LoVo (cell line): ENCODE measurements at regions not wholly inside any gene's neighbourhood (a gene's known extent, or its start where the extent isn't known, plus 50 kb on each side); places are given as distances from the start of the nearest gene placed in this dataset.
"Not testable (repeated sequence)": the region's sequence is repeated elsewhere in the genome, so short reads cannot be mapped to it uniquely, and the experiment has no call there.

ENCODE experiments used
- DNase-seq: peaks from one replicate; pipeline ENCODE4 v3.0.0-alpha.2; 2016; ENCODE audit warnings: low spot score

DNA sequence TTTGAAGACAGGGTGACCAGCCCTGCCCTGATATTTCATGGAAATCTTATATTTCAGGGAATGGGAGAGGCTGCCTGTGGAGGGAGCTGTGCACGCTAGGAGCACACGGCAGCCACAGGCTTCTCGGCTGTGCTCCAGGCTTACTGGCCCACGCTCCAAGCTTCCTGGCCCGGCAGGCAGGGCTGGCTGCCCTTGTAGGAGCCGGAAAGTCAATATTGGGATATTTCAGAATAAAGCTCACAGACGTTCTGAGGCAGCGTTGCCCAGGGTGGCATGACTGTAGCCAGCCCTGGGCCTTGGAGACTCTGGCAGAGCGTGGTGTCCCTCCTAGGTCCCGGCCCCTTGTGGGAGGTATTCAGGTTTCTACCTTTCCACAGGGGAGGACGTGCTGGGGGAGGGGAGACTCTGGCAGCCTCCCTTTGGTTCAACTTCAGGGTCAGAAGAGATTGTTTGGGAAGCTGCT, 95.6 kb downstream of the NPIPB11 start:
- DNase-seq, result no peak

GRCh38 chr16:29310243-29310642, 96.3 kb downstream of the NPIPB11 start:
- DNase-seq, result not testable (repeated sequence)

DNA sequence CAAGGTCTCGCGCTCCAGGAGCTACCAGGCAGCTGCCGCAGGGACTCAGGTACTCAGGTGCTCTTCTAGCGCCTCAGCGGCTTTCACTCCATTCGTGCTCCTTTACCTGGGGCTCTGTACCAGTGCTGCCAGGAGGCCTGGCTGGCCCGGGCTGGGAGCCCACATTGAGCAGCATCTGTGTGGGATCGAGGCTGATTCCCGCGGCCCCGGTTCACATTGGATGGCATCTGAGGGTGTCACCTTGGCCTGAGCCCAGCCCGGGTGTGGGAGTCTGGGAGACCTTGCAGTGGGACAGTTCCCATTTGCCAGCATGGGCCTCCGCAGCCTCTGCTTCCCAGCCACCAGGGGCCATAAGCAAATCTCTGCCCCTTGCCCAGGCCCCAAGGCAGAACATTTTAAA, 96.9 kb downstream of the NPIPB11 start:
- DNase-seq, result not testable (repeated sequence)

- no peak for DNase-seq
Measured at GRCh38 chr16:29308644-29309546, 97.6 kb downstream of the NPIPB11 start.

DNA sequence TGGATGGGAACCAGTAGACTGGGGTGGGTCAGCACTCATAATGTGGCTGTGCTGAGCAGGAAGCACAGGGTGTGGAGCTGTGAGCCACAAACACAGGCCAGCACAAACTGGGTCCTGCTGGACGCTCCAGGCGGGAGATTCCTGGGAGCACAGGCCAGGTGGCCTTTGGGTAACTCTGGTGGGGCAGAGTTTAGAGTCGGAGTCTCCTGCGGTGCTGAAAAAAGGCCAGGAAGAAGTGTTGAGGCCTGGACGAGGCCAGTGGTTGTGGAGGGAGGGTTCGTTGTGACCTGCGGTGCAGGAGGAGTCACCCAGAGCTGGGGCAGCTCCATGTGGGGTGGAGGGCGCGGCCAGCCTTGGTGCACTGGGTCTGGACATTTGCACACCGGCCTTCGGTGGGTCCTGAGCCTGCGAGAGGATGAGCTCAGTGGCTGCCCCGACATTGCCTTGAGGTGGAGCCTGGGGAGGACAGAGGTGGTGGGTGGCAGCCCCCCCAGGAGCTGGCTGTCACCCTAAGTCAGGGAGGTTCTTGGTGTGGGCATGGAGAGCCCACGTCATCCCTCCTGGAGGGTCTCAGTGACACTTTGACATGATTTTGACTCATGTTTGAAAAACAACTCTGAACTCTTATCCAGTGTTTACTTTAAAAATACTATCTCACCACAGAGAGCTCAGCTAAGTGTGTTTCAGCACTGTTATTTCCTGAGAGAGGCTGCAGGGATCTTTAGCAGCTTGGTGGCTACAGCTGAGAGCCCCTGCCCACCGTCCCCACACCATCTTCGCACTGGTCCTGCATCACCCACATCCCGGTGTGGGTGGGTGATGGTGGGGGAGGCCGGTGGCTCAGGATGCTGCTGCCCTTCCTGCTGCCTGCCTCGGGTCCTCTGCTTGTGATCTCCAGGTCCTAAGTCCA, 98.7 kb downstream of the NPIPB11 start:
- no peak for DNase-seq

DNA sequence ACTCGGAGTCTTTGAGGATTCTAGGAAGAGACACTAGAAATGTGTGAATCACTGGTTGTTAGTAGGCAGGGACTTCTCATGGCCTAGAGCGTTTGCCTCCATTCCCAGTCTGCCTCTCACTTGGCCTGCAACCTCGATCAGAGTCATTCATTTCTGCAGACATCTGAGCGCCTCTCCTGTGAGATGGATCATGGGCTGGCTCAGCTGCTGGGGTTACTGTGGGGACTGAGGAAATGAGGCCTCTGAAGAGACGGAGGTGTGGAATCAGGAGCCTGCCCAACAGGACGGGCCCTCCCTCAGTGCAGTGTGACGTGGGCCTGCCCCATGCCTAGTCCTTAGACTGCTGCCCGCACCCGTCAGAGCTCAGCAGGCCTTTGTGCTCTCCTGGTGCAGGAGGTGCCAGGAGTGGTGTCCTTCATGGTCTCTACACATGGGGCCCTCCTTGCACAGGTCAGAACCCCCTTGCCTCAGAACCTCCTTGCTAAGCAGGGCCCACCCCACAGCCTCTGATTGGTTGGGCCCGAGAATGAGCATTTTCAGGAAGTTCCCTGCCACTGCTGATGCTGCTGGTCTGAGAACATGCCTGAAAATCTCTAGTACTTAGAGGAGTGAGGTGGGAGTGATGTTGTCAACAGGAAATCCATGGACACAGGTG, 99.4 kb downstream of the NPIPB11 start:
- no peak for DNase-seq

GRCh38 chr16:29306201-29306600, 100.3 kb downstream of the NPIPB11 start:
- DNase-seq, result no peak

GRCh38 chr16:29305018-29305417, 101.5 kb downstream of the NPIPB11 start:
- not testable (repeated sequence) for DNase-seq

DNA sequence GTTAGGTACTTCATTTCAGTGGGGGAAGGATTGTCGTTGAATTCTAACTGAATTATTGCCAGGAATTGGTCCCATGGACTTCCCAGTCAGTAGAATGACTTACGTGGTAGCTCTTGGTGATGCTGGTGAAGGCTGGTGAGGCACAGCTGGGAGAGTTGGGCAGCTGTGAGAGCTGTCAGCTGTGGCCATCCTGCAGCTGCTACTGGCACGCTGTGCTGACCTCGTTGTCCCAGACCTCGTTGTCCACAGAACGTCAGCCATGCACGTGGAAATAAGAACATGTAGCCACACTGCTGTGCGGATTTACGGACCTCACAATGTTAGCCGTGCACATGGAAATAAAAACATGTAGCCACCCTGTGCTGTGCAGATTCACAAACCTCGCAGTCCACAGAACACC, 102.3 kb downstream of the NPIPB11 start:
- no peak for DNase-seq

GRCh38 chr16:29303520-29303919, 103.0 kb downstream of the NPIPB11 start:
- no peak for DNase-seq

GRCh38 chr16:29302976-29303375, 103.5 kb downstream of the NPIPB11 start:
- DNase-seq, result no peak

GRCh38 chr16:29302433-29302832, 104.1 kb downstream of the NPIPB11 start:
- not testable (repeated sequence) for DNase-seq

- not testable (repeated sequence) for DNase-seq
Measured at GRCh38 chr16:29301662-29302285, 104.7 kb downstream of the NPIPB11 start.

DNA sequence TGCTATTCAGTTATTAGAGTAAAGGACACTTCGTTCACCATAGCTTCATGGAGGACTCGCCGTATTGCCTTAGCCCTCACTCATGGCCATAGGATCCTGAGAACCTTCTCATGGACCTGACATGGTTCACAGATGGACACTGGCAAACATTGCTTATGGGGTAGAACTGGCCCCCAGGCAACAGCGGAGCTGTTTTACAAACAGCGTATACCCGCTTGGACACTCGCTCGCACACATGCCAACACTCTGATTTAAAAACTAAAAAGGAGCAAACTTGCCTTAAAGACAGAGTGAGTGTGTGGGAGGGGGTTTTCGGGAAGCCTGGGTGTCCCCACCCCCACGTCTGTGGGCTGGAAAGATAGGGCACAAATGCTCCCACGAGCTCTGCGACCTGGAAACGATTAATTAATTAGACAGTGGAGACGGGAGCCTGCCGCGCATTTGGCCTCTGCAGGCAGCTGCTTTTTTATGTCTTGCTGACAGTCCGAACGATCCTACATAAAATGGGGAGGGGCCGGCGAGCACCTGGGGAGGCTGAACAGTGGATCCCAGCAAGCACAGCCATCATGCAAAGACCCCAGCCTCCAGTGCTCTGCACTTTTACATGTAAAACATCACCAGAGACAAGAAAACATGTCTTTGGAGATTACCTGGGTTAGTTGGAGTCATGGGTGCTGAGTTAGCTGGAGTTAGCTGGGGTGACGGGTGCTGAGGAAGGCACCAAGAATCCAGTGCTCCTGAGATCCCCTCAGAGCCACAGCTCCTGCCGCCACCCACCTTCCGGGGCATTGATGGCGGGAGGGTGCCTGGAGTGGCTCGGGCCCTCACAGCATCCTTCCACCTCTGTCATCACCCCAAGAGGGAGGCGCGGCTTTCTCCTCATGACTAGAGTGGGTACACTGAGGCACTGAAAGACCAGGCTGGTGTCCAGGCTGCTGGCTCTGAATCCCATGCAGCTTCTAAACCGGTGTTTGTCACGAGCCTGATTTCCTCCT, 105.7 kb downstream of the NPIPB11 start:
- not testable (repeated sequence) for DNase-seq

GRCh38 chr16:29300030-29300491, 106.5 kb downstream of the NPIPB11 start:
- not testable (repeated sequence) for DNase-seq

GRCh38 chr16:29298997-29299396, 107.5 kb downstream of the NPIPB11 start:
- not testable (repeated sequence) for DNase-seq

- not testable (repeated sequence) for DNase-seq
Measured at GRCh38 chr16:29298307-29298706, 108.2 kb downstream of the NPIPB11 start.

DNA sequence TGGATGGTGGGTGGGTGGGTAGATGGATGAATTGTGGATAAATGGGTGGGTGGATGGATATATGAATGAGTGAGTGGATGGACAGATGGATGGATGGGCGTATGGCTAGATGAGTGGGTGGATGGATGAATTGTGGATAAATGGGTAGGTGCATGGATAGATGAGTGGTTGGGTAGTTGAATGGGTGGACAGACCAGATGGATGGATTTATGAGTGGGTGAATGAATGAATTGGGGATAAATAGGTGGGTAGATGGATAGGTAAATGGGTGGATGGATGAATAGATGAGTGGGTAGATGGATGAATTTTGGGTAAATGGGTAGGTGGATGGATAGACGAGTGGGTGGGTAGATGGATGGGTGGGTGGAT, 108.7 kb downstream of the NPIPB11 start:
- DNase-seq, result not testable (repeated sequence)

DNA sequence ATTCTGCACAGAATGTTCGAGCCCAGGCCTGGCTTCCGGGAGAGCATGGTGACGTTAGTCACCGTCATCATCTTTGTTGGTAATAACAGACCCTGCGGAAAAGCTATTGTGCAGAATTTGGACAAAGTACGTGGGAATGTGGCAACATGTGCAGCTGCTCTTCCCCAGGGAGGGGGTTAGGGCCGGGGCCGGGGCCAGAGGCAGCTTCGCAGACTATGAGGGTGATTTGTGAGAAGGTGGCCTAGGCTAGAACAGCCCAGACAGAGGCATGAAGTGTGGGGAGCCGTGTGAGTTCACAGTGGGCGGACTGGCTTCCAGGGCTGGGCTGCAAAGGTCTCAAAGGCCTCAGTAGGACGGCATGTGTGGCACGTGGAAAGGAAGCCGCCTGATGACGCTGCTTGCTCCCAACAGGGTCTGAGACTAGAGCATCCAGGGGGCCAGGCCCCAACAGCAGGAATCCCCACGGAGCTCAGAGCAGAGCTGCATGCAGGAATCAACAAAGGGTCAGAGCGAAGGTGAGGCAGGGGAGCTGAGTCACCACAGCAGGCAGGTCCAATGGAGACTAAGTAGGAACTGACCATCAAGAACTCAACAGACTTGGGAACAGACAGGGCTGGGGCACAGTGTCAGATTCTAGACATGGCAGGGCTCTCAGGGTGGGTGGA, 109.2 kb downstream of the NPIPB11 start:
- DNase-seq, result not testable (repeated sequence)

DNA sequence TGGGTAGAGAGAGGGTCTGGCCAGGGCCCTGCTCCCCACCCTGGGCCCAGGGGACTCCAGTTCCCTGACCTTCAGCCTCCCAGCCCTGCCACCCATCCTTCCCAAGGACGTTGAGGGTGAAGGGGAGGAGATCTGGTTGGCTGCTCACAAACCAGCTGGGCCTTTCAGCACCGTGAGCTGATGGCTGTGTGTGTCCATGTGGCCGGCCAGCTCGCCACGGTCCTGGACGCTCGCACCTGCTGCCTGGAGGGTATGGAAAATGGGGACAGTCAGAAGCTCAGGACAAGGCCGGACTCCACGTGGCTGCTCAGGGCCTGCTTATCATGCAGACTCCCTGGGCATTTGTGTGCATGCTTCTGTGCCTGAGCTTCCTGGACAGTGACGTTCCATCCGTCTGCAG, 110.3 kb downstream of the NPIPB11 start:
- not testable (repeated sequence) for DNase-seq
